ENCODE measurements at regions not wholly inside any gene's neighbourhood (a gene's known extent, or its start where the extent isn't known, plus 50 kb on each side); places are given as distances from the start of the nearest gene placed in this dataset.

GRCh38 chr2:66865161-66865560 lies 430.2 kb downstream of the MEIS1 start:
- Histone ChIP-seq H3K4me3 (no peak overlapping the region), H3K27me3 (peaks cover 0 to 3% (median 0%) of the 10 kb centered on the region in 7 donors), H3K9me3 (no peaks in the 10 kb centered on the region), H3K27ac (no peak overlapping the region), H3K36me3 (no peaks in the 10 kb centered on the region), H3K4me1 (peaks cover 0 to 4% (median 0%) of the 10 kb centered on the region in 9 donors)
- TF ChIP-seq CTCF (IDR thresholded peaks at IDR 0.05) = no peak
- ATAC-seq (no peak), DNase-seq (no peak)
- intact Hi-C loops (cut with DNase I) = no loop called here

- DNase-seq (no peak), ATAC-seq (no peak)
- no peaks in the 10 kb centered on the region for H3K36me3 ChIP-seq
- peaks cover 0 to 3% (median 0%) of the 10 kb centered on the region in 7 donors for H3K27me3 ChIP-seq
- no peak overlapping the region for H3K27ac ChIP-seq
- intact Hi-C loops (cut with DNase I) = no loop called here
- no peak for TF ChIP-seq CTCF (IDR thresholded peaks at IDR 0.05)
- no peak overlapping the region for H3K4me3 ChIP-seq
- H3K4me1 ChIP-seq = peaks cover 0 to 4% (median 0%) of the 10 kb centered on the region in 9 donors
- WGBS, 2 donors = 68 to 75% methylated on average over 3 of the region's 3 CpGs
- no peaks in the 10 kb centered on the region for H3K9me3 ChIP-seq
Measured at GRCh38 chr2:66866331-66867062, 431.6 kb downstream of the MEIS1 start.

- H3K27ac ChIP-seq = no peak overlapping the region
- peaks cover 0 to 4% (median 0%) of the 10 kb centered on the region in 9 donors for H3K4me1 ChIP-seq
- 73 to 83% methylated on average over 2 of the region's 2 CpGs for WGBS, 2 donors
Measured at GRCh38 chr2:66867063-66867441, 432.1 kb downstream of the MEIS1 start.

GRCh38 chr2:66869076-66869475 lies 434.2 kb downstream of the MEIS1 start:
- H3K4me1 ChIP-seq = no peaks in the 10 kb centered on the region
- WGBS, 2 donors = 48 to 65% methylated on average over 3 of the region's 3 CpGs
- no peaks in the 10 kb centered on the region for H3K36me3 ChIP-seq
- intact Hi-C loops (cut with DNase I) = no loop called here
- no peak overlapping the region for H3K4me3 ChIP-seq
- ATAC-seq (peak in 2 of 8 donors; percentile 22 to 39), DNase-seq (no peak)
- no peaks in the 10 kb centered on the region for H3K9me3 ChIP-seq
- no peak for TF ChIP-seq CTCF (IDR thresholded peaks at IDR 0.05)
- H3K27me3 ChIP-seq = peaks cover 0 to 3% (median 0%) of the 10 kb centered on the region in 7 donors
- no peak overlapping the region for H3K27ac ChIP-seq

More at GRCh38 chr2:66867063-66867441, 432.1 kb downstream of the MEIS1 start:
- Histone ChIP-seq H3K27me3 (peaks cover 0 to 3% (median 0%) of the 10 kb centered on the region in 7 donors), H3K36me3 (no peaks in the 10 kb centered on the region), H3K9me3 (no peaks in the 10 kb centered on the region), H3K4me3 (no peak overlapping the region)
- ATAC-seq = no peak
- intact Hi-C loops (cut with DNase I) = no loop called here
- no peak for DNase-seq
- no peak for TF ChIP-seq CTCF (IDR thresholded peaks at IDR 0.05)
